RWPE2 (cell line): ENCODE measurements at regions not wholly inside any gene's neighbourhood (a gene's known extent, or its start where the extent isn't known, plus 50 kb on each side); places are given as distances from the start of the nearest gene placed in this dataset.

Source experiments
- ATAC-seq: fragments of 200-7000 bp; cut with Tn5 transposase; 3 replicates; pipeline ENCODE4 v1.9.1; 2021; ENCODE audit warnings: low read depth
- DNase-seq: peaks from one replicate; pipeline ENCODE4 v3.0.0-alpha.2; 2020; ENCODE audit warnings: low spot score
- H3K27ac ChIP-seq: fragments of 450-650 bp; 2 replicates; pipeline ENCODE4 v1.5.1; 2017; ENCODE audit warnings: mild to moderate bottlenecking; ENCODE audit not compliant: poor library complexity, severe bottlenecking
- H3K27me3 ChIP-seq: fragments of 250-450 bp; sonication (Bioruptor Pico); 2 replicates; pipeline ENCODE4 v1.5.1; 2021; ENCODE audit warnings: mild to moderate bottlenecking, moderate library complexity; ENCODE audit not compliant: insufficient read depth, poor library complexity, severe bottlenecking
- H3K36me3 ChIP-seq: fragments of 250-450 bp; sonication (Bioruptor Pico); 2 replicates; pipeline ENCODE4 v1.5.1; 2020; ENCODE audit warnings: low read depth, mild to moderate bottlenecking, moderate library complexity
- H3K4me1 ChIP-seq: fragments of 250-450 bp; sonication (Bioruptor Pico); 2 replicates; pipeline ENCODE4 v1.5.1; 2021; ENCODE audit warnings: mild to moderate bottlenecking, moderate library complexity; ENCODE audit not compliant: insufficient read depth, poor library complexity, severe bottlenecking
- H3K4me3 ChIP-seq: fragments of 250-450 bp; sonication (Bioruptor Pico); 2 replicates; pipeline ENCODE4 v1.5.1; 2021; ENCODE audit warnings: mild to moderate bottlenecking, moderate library complexity; ENCODE audit not compliant: severe bottlenecking
- H3K9me3 ChIP-seq: fragments of 250-450 bp; sonication (Bioruptor Pico); 2 replicates; pipeline ENCODE4 v1.5.1; 2021; ENCODE audit warnings: mild to moderate bottlenecking, moderate library complexity; ENCODE audit not compliant: severe bottlenecking
- TF ChIP-seq, protein P1 (sequence below): fragments of 450-650 bp; IDR thresholded peaks from one replicate; pipeline ENCODE4 v1.5.1; 2017; ENCODE audit warnings: mild to moderate bottlenecking, moderate library complexity; ENCODE audit not compliant: poor library complexity, severe bottlenecking

DNA sequence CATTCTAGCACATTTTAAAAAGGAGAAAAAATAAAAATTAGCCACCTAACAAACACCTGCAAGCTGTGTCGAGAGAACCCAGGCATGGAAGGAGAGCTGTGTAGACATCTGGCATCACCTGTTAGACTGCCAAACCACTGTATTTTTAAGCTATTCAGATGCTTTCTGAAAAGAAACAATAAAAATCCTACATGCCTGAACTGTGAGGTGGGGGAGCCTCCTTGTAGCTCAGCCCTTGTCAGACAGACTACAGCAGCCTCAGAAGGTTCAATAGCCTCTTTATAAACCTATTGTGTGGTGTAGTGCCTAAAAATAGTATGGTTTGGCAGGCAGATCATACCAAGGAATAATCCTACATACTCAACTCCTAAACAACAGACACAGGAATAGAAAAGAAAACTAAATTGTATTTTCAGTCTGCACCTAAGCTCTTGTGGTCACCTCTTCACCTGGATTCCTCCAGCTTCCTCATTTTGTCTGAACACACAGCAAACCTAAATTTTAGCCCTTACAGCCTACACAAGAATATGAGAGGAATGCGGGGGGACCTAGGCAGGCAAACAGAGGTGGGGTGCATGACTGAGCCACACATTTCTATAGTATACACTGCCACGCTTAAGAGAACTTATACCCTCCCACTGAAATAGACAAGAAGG is 67.0 kb downstream of the SIPA1L2 start:
- H3K4me3 ChIP-seq: no peak overlapping the region
- no peaks in the 10 kb centered on the region for H3K9me3 ChIP-seq
- H3K4me1 ChIP-seq: no peaks in the 10 kb centered on the region
- no peak overlapping the region for H3K27ac ChIP-seq
- TF ChIP-seq, protein P1, sequence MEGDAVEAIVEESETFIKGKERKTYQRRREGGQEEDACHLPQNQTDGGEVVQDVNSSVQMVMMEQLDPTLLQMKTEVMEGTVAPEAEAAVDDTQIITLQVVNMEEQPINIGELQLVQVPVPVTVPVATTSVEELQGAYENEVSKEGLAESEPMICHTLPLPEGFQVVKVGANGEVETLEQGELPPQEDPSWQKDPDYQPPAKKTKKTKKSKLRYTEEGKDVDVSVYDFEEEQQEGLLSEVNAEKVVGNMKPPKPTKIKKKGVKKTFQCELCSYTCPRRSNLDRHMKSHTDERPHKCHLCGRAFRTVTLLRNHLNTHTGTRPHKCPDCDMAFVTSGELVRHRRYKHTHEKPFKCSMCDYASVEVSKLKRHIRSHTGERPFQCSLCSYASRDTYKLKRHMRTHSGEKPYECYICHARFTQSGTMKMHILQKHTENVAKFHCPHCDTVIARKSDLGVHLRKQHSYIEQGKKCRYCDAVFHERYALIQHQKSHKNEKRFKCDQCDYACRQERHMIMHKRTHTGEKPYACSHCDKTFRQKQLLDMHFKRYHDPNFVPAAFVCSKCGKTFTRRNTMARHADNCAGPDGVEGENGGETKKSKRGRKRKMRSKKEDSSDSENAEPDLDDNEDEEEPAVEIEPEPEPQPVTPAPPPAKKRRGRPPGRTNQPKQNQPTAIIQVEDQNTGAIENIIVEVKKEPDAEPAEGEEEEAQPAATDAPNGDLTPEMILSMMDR: no peak
- ATAC-seq (no peak), DNase-seq (no peak)
- H3K36me3 ChIP-seq: no peaks in the 10 kb centered on the region
- no peaks in the 10 kb centered on the region for H3K27me3 ChIP-seq

DNA sequence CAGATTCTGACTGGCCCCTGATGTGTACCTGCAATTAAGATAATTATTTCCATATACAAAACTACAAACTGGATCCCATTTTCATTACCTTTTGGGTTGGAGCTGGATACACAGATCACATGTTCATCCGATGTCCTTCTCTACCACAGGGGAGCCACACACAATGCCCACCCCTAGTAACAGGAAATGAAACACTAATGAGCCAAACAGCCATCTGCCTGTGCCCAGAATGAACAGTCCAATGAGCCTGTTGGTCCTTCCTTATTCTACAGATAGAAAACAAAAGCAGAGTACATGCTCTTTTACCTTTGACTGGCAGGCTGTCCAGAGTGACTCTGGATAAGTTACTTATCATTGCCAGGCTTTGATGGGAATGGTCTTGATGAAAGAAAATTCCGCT is 68.6 kb downstream of the SIPA1L2 start:
- ATAC-seq (no peak), DNase-seq (no peak)
- Histone ChIP-seq H3K27me3 (no peaks in the 10 kb centered on the region), H3K9me3 (no peaks in the 10 kb centered on the region), H3K36me3 (no peaks in the 10 kb centered on the region), H3K27ac (no peak overlapping the region), H3K4me3 (no peak overlapping the region), H3K4me1 (no peaks in the 10 kb centered on the region)
- TF ChIP-seq, protein P1: no peak

DNA sequence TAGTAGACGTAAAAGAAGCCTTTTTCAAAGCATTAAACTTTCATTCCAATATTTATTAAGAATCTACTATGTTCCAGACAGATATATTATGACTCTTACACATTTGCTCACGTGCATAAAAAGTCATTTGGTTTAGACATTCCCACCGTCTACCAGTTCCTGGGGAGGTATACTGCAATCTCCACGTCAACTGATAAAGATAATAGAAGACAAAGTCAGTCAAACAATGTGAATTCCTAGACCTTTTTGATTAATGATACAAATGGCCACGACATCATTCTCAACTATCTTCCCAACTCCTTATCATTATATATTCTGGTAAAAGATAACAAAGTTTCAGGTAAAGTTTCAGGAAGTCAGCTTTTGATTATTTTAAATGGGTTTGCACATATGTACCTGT is 69.0 kb downstream of the SIPA1L2 start:
- ATAC-seq (no peak), DNase-seq (no peak)
- Histone ChIP-seq H3K4me1 (no peaks in the 10 kb centered on the region), H3K9me3 (no peaks in the 10 kb centered on the region), H3K27ac (no peak overlapping the region), H3K27me3 (no peaks in the 10 kb centered on the region), H3K36me3 (no peaks in the 10 kb centered on the region), H3K4me3 (no peak overlapping the region)
- TF ChIP-seq, protein P1: no peak

DNA sequence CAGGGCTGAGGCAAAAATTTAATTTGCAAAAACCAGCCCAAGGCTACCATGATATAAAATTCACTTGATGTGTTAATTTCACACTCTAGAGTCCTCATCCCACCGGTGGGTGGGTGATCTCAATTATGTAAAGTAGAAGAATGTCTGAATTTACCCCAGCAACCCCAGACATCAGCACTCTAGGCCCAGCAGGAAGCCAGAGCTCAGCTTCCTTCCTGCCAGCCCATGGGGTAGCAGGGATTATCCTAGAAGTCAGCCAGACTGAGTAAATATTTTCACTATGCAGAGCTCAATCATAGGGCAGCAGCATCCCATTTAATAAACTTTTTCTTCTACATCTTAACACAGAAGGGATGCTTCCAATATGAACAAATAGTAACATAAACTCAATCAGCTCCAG is 71.0 kb downstream of the SIPA1L2 start:
- TF ChIP-seq, protein P1: no peak
- Histone ChIP-seq H3K27ac (no peak overlapping the region), H3K4me1 (no peaks in the 10 kb centered on the region), H3K4me3 (no peak overlapping the region), H3K9me3 (no peaks in the 10 kb centered on the region), H3K36me3 (no peaks in the 10 kb centered on the region), H3K27me3 (no peaks in the 10 kb centered on the region)
- ATAC-seq (no peak), DNase-seq (no peak)

DNA sequence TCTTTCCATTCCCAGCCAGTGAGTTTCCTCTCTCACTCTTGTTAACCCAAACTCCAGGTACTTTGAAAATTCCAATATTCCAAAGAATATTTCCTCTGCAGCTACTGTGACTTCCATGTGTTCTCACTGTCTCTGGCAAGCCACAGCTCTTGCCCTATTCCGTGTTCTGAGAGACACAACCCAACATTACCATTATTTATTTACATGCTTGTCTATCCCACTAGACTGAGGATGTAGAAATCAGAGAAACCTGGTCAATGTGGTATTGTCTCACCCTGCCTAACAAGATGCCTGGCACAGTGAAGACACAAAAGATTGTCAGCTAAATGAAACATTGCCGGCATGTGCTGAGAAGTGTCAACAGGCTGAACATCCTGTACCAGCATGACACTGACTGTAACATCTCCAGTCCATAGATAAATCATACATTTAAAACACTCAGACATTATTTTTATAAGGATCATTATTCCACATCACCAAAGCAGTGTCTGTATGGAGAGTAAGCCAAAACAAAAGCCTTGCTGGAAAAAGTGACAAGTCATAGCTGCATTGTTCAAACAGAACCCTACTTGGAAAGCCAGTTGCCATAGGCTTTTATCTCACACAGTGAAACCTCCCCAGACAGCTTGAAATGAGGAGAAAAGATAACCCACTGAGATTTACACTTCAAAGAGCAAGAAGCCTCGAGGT is 72.3 kb downstream of the SIPA1L2 start:
- Histone ChIP-seq H3K4me1 (no peaks in the 10 kb centered on the region), H3K9me3 (no peaks in the 10 kb centered on the region), H3K36me3 (no peaks in the 10 kb centered on the region), H3K27me3 (no peaks in the 10 kb centered on the region), H3K27ac (no peak overlapping the region), H3K4me3 (no peak overlapping the region)
- TF ChIP-seq, protein P1: no peak
- no peak for DNase-seq
- ATAC-seq: no peak
